DOHH2 (cell line): ENCODE measurements at regions not wholly inside any gene's neighbourhood (a gene's known extent, or its start where the extent isn't known, plus 50 kb on each side); places are given as distances from the start of the nearest gene placed in this dataset.

Source experiments
- H3F3A ChIP-seq: fragments of 200-600 bp; sonication (generic), shearing (Covaris generic); 2 replicates; pipeline ENCODE4 v1.6.0; 2016; ENCODE audit warnings: antibody characterized with exemption, mild to moderate bottlenecking; ENCODE audit not compliant: control insufficient read depth, insufficient read depth
- H3K27ac ChIP-seq: fragments of 200-600 bp; sonication (generic); 2 replicates; pipeline ENCODE4 v1.5.1; 2014; ENCODE audit warnings: low read depth, mild to moderate bottlenecking, low read length, moderate library complexity
- H3K27me3 ChIP-seq: fragments of 200-600 bp; sonication (generic); 2 replicates; pipeline ENCODE4 v1.6.1; 2014; ENCODE audit warnings: mild to moderate bottlenecking, low read length, mixed read lengths; ENCODE audit not compliant: control insufficient read depth
- H3K36me3 ChIP-seq: fragments of 200-600 bp; sonication (generic); 2 replicates; pipeline ENCODE4 v1.6.1; 2014; ENCODE audit warnings: mild to moderate bottlenecking, low read length, moderate library complexity, mixed read lengths; ENCODE audit not compliant: control insufficient read depth
- H3K4me1 ChIP-seq: fragments of 200-600 bp; sonication (generic); 2 replicates; pipeline ENCODE4 v1.6.1; 2014; ENCODE audit warnings: mild to moderate bottlenecking, low read length, mixed read lengths; ENCODE audit not compliant: control insufficient read depth
- H3K4me2 ChIP-seq: fragments of 200-600 bp; sonication (generic); 2 replicates; pipeline ENCODE4 v1.6.0; 2014; ENCODE audit warnings: mild to moderate bottlenecking, low read length, moderate library complexity
- H3K4me3 ChIP-seq: fragments of 200-600 bp; sonication (generic); 2 replicates; pipeline ENCODE4 v1.5.1; 2014; ENCODE audit warnings: mild to moderate bottlenecking, low read length, mixed read lengths
- H3K79me2 ChIP-seq: fragments of 200-600 bp; sonication (generic); 2 replicates; pipeline ENCODE4 v1.6.1; 2014; ENCODE audit warnings: mild to moderate bottlenecking, low read length, mixed read lengths; ENCODE audit not compliant: control insufficient read depth
- H3K9me2 ChIP-seq: fragments of 200-600 bp; sonication (generic); replicated peaks from 2 replicates; pipeline ENCODE4 v1.6.1; 2014; ENCODE audit warnings: mild to moderate bottlenecking, low read length, mixed read lengths; ENCODE audit not compliant: control insufficient read depth
- H3K9me3 ChIP-seq: fragments of 200-600 bp; sonication (generic); 2 replicates; pipeline ENCODE4 v1.6.1; 2014; ENCODE audit warnings: antibody characterized with exemption, low read length, mixed read lengths; ENCODE audit not compliant: control insufficient read depth, insufficient read depth
- H4K20me1 ChIP-seq: fragments of 200-600 bp; sonication (generic); 2 replicates; pipeline ENCODE4 v1.6.0; 2014; ENCODE audit warnings: low read depth, mild to moderate bottlenecking, antibody characterized with exemption, low read length, moderate library complexity; ENCODE audit not compliant: control insufficient read depth, insufficient read depth
- EZH2phosphoT487 ChIP-seq: fragments of 200-600 bp; sonication (generic); IDR thresholded peaks from 2 replicates; pipeline ENCODE4 v1.6.1; 2017; ENCODE audit warnings: borderline replicate concordance, mild to moderate bottlenecking, antibody characterized with exemption, low read length, moderate library complexity, mixed read lengths
- TF ChIP-seq, protein P1 (sequence below): fragments of 200-600 bp; sonication (generic); IDR thresholded peaks from one replicate; pipeline ENCODE4 v1.5.1; 2014; ENCODE audit warnings: antibody characterized with exemption, mild to moderate bottlenecking, low read depth, low read length; ENCODE audit not compliant: poor library complexity, severe bottlenecking

GRCh38 chr4:79253168-79253567, 72.7 kb downstream of the NAA11 start:
- Histone ChIP-seq H3K9me2 (no peaks in the 10 kb centered on the region), H3K4me1 (no peaks in the 10 kb centered on the region), H3K27ac (no peak overlapping the region)

DNA sequence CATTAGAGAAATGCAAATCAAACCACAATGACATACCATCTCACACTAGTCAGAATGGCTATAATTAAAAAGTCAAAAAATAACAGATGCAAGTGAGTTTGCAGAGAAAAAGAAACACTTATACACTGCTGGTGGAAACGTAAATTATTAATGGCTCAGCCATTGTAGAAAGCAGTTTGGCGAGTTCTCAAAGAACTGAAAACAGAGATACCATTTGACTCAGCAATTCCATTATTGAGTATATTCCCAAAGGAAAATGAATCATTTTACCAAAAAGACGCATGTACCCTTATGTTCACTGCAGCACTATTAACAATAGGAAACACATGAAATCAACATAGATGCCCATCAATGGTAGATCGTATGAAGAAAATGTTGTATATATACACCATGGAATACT, 75.0 kb downstream of the NAA11 start:
- Histone ChIP-seq H3K4me1 (no peaks in the 10 kb centered on the region), H3F3A (no peaks in the 10 kb centered on the region), H3K4me2 (no peak overlapping the region), H3K27ac (no peak overlapping the region), H3K79me2 (no peaks in the 10 kb centered on the region), H3K4me3 (no peak overlapping the region), H3K9me3 (no peaks in the 10 kb centered on the region), H3K36me3 (no peaks in the 10 kb centered on the region), H3K9me2 (no peaks in the 10 kb centered on the region), H4K20me1 (no peaks in the 10 kb centered on the region), H3K27me3 (no peaks in the 10 kb centered on the region)
- TF ChIP-seq, protein P1, sequence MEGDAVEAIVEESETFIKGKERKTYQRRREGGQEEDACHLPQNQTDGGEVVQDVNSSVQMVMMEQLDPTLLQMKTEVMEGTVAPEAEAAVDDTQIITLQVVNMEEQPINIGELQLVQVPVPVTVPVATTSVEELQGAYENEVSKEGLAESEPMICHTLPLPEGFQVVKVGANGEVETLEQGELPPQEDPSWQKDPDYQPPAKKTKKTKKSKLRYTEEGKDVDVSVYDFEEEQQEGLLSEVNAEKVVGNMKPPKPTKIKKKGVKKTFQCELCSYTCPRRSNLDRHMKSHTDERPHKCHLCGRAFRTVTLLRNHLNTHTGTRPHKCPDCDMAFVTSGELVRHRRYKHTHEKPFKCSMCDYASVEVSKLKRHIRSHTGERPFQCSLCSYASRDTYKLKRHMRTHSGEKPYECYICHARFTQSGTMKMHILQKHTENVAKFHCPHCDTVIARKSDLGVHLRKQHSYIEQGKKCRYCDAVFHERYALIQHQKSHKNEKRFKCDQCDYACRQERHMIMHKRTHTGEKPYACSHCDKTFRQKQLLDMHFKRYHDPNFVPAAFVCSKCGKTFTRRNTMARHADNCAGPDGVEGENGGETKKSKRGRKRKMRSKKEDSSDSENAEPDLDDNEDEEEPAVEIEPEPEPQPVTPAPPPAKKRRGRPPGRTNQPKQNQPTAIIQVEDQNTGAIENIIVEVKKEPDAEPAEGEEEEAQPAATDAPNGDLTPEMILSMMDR: no peak
- no peak for TF ChIP-seq EZH2phosphoT487

More at GRCh38 chr4:79253168-79253567, 72.7 kb downstream of the NAA11 start:
- Histone ChIP-seq H3K27me3 (no peaks in the 10 kb centered on the region), H3K4me2 (no peak overlapping the region), H3K79me2 (no peaks in the 10 kb centered on the region), H4K20me1 (no peaks in the 10 kb centered on the region), H3F3A (no peaks in the 10 kb centered on the region), H3K4me3 (no peak overlapping the region), H3K9me3 (no peaks in the 10 kb centered on the region), H3K36me3 (no peaks in the 10 kb centered on the region)
- TF ChIP-seq EZH2phosphoT487: no peak
- TF ChIP-seq, protein P1: no peak

DNA sequence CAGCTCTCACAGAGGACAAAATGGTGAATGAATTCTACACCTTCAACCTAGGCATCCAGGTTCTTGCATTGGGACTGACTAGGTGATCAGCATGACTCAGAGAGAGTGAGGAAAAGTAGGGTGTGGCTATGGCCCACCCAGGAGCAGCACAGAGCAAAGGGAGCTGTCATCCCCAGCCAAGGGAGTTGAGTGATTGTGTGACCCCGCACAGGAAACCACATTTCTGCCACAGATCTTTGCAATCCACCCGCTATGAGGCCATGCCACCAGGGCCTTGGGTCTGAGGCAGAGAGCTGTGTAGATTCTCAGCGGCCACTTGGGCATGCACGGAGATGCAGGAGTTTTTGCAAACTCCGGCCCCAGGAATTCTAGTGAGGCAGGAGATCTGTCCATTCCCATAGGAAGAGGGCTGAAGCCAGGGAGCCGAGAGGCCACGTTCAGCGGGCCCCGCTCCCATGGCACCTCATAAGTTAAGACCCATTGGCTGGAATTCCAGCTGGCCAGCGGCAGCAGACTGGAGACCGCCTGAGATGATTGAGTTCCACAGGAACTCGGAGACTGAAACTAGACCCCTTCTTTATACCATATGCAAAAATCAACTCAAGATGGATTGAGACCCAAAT, 75.9 kb downstream of the NAA11 start:
- Histone ChIP-seq H3K79me2 (no peaks in the 10 kb centered on the region), H3K4me2 (no peak overlapping the region), H3K4me1 (no peaks in the 10 kb centered on the region), H3K9me3 (no peaks in the 10 kb centered on the region), H3K9me2 (no peaks in the 10 kb centered on the region), H3K27ac (no peak overlapping the region), H3K4me3 (no peak overlapping the region), H4K20me1 (no peaks in the 10 kb centered on the region), H3K36me3 (no peaks in the 10 kb centered on the region), H3K27me3 (no peaks in the 10 kb centered on the region), H3F3A (no peaks in the 10 kb centered on the region)
- TF ChIP-seq, protein P1: no peak
- no peak for TF ChIP-seq EZH2phosphoT487
